ENCODE measurements at regions not wholly inside any gene's neighbourhood (a gene's known extent, or its start where the extent isn't known, plus 50 kb on each side); places are given as distances from the start of the nearest gene placed in this dataset.

DNA sequence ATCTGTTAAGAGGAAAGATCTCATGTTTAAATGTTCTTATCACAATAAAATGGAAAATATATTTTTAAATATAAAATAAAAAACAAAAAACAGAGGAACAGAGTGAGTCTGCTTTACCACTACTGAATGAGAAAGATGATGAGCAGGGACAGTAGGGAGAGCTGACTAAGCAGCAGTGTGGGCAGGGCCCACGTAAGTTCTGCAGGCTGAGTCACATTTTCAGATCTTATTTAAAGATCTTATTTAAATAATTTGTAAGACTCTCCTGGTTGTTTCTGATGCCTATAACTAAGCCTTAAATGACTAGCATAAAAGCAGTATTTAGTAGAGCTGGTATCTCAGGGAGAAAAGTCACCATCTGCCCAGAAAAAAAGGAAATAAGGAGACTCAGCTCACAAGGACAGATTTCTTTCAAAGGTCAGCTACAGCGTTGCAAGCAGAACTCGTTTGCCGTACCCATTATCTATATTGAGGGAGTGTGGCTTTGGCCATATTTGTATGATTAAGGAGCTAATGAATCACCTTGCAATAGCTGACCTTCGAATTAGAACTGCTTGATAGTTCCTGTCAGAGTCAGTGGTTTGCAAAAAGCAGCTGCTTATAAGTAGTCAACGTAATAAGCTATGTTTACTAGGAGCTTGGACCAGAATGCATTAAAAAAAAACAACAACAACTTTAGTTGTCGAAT lies 322.1 kb upstream of the CHAC2 start:
- peak; percentile 30 for DNase-seq (ENCODE audit: low read depth)

DNA sequence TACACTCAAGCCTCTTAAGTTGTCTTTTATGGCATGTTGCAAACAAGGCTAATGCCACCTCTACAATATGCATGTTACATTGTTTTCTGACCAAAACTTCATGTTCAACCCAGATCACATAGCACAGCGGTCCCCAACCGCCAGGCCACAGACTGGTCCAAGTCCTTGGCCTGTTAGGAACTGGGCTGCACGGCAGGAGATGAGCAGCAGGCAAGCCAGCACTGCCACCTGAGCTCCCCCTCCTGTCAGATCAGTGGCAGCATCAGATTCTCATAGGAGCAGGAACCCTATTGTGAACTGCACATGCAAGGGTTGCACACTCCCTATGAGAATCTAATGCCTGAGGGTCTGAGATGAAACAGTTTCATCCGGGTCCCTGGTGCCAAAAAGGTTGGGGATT lies 324.8 kb upstream of the CHAC2 start:
- no peak for DNase-seq (ENCODE audit: low read depth)

DNA sequence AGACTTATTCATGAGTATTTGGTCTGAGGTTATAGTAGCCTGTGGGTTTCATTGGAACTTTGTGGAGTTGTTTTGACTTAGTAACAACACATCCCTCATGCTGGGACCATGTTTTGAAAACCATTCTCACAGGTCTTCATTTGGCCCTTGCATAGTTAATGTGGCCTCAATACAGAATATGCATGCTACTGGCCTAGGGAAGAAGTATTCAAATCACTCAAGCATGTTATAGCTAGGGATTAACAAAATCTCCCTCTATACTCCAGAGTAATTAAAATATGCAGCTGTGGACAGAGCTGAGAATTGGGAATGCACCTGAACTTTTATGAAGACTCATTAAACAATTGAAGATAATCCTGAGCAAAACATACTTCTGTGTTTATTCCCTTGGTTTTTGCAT lies 325.5 kb upstream of the CHAC2 start:
- DNase-seq (ENCODE audit: low read depth) = no peak

DNA sequence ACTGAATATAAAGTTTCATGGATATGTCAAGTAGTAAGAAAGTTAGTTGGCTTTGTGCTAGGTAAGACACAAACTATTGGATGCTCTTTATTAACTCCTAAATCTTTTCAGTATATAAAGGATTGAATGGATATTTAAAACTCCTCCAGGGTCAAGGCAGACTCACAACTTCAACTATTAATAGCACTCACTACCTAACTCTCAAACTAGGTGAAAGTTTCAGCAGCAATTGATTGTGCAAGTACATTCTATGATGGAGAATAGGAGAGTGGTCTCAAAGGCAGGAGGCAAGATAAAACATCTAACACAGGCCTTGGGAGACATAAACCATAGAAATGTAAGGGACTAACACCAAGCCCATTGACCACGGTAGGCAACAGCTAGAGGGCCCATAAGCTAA lies 328.9 kb upstream of the CHAC2 start:
- DNase-seq (ENCODE audit: low read depth) = no peak

GRCh38 chr2:53438100-53438499 lies 329.5 kb upstream of the CHAC2 start:
- no peak for DNase-seq (ENCODE audit: low read depth)

GRCh38 chr2:53437371-53437770 lies 330.2 kb upstream of the CHAC2 start:
- no peak for DNase-seq (ENCODE audit: low read depth)

DNA sequence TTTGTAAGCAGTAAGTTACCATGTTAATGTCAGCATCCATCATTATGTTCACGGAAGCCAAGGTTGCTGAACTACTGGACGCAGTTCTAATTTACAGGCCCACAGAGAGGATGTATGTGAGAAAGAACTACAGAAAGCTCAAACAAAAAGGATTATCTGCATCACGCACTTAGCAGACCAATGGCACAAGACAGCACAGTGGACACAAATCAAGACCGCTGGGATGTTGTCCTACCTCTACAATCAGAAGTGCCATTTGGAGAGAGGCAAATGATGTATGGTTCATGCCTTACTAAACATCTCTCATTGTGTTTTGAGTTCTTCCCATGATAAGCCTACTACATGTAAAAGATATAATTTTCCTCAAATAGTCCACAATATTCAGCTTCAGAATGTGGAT lies 330.7 kb upstream of the CHAC2 start:
- DNase-seq (ENCODE audit: low read depth) = no peak

- DNase-seq (ENCODE audit: low read depth) = no peak
These were observed 332.0 kb upstream of the CHAC2 start for GRCh38 chr2:53435610-53436009.

GRCh38 chr2:53434466-53434865 lies 333.1 kb upstream of the CHAC2 start:
- no peak for DNase-seq (ENCODE audit: low read depth)

- no peak for DNase-seq (ENCODE audit: low read depth)
These were observed 334.7 kb upstream of the CHAC2 start for GRCh38 chr2:53432936-53433335.

DNA sequence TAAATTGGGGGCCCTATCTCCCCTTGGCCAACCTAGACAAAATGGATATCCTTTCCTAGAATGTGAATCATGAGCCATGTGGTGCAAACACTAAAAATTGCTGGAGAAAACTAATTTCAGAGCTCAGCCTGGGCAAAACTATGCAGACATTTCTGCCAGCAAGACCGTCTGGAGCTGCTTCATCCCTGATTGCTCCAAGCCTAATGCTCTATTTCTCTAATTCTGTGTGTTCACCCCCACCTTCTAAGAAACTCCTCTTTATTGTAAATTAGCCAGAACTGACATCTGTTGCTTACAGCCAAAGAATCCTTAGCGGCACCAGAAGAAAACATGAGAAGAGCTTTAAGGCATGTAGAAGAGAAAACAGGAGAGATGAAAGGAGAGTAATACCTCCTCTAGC lies 337.7 kb upstream of the CHAC2 start:
- DNase-seq (ENCODE audit: low read depth) = no peak

DNA sequence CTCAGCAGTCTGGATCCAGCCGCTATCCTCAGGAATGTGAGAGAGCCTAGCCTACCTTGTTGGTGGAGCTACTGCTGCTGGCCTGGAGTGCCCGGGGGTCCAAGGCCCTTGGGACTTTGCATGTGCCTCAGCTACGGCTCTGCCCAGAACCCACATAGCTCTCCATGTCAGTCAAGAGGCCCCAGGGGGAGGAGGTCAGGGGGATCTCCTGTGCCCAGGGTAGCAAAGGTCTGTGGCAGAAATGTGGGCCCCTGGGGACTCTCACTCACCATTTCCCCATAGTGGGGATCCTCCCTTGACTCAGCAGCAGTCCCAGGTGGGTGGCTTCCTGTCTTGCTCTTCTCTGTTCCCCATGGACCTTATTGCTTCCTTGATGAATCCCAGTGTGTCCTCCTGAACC lies 342.7 kb upstream of the CHAC2 start:
- no peak for DNase-seq (ENCODE audit: low read depth)

DNA sequence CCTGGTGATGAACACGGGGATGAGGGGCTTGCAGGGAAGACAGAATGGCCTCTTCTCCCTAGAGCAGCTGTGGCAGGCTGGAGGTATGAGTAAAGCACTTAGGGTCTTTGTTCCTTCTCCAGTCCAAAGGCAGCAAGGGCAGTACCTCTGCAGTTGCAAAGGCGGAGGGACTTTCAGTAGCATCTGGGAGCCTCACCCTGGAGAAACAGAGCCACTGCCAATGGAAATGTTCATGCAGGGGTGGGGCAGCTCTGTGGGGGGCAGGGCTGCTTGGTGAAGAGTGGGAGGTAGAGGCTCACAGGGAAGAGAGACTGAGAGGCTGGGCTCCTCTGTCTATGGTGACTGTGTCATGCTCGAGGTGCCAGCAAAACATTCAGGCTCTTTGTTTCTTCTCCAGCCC lies 344.1 kb upstream of the CHAC2 start:
- DNase-seq (ENCODE audit: low read depth) = no peak

DNA sequence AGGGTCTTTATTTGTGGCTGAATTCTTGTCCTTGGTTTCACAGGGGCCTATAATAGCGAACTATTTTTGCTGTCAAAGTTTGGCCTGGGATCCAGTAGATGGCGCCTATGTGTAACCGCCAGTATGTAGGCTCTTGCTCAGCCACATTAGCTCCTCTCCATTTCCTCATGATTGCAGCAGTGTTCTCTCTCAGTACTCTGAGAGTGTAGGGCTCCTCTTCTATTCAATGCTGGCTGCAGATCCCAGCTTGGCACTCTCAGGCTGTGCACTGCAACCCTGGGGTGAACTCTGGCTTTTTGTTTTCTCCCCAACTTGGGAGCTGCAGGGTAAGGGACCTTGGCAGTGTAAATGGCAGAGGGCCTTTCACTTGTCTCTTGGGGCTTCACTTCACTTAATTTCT lies 344.6 kb upstream of the CHAC2 start:
- peak; percentile 29 for DNase-seq (ENCODE audit: low read depth)

DNA sequence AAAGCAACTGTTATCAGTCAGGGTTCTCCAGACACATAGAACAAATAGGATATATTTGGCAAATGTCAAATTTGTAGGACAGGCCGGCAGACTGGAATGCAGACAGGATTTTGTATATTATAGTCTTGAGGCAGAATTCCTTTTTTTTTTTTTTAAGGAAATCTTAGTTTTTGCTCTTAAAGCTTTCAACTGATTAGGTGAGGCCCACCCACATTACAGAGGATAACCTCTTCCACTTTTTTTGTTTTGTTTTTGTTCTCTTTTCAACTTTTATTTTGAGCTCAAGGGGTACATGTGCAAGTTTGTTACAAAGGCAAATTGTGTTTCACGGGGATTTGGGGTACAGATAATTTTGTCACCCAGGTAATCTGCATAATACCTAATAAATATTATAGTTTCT lies 350.2 kb upstream of the CHAC2 start:
- DNase-seq (ENCODE audit: low read depth) = no peak

- no peak for DNase-seq (ENCODE audit: low read depth)
These were observed 360.1 kb upstream of the CHAC2 start for GRCh38 chr2:53407363-53408080.

DNA sequence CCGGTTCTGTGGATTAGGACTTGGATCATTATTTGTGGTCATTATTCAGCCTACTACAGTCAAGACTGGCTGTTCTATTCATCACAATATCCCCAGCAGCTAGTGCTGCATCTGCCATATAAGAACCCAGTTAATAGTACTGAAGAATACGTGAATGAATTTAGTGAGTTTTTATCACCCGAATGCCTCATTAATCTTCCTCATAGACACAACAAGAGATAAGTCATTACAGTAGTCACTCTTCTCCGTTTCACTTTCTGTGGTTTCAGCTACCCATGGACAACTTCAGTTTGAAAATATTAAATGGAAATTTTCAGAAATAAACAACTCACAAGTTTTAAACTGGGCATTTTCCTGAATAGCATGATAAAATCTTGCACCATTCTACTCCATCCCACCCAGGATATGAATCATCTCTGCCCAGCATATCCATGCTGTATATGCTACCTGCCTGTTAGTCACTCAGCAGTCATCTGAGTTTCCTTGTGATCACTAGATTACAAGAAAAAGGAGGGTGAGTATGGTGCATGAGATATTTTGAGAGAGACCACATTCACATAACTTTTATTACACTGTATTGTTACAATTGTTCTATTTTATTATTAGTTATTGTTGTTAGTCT lies 363.7 kb upstream of the CHAC2 start:
- DNase-seq (ENCODE audit: low read depth) = peak; percentile 34

GRCh38 chr2:53397085-53397484 lies 370.5 kb upstream of the CHAC2 start:
- no peak for DNase-seq (ENCODE audit: low read depth)

- DNase-seq (ENCODE audit: low read depth) = no peak
These were observed 386.3 kb upstream of the CHAC2 start for GRCh38 chr2:53381271-53381670.

DNA sequence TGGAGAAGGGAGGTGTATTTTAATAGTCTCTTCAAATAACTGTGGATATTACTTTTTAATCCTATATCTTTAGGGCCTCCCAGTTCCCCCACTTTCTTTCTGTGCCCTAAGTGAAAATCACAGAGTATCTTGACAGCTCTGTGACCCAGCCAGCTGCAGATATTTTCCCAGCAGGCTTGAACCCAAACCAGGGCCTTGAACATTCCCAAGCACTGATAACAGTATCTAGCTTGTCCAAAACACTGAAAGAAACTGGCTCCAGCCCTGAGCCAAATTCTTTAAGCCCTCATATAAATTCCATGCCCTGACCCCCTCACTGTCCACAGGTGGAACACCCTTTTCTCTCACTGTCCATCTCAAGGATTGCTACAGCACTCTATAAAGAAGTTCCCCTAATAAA lies 388.1 kb upstream of the CHAC2 start:
- no peak for DNase-seq (ENCODE audit: low read depth)

GRCh38 chr2:53378791-53379190 lies 388.8 kb upstream of the CHAC2 start:
- DNase-seq (ENCODE audit: low read depth) = no peak

- DNase-seq (ENCODE audit: low read depth) = no peak
These were observed 394.5 kb upstream of the CHAC2 start for GRCh38 chr2:53373126-53373525.

DNA sequence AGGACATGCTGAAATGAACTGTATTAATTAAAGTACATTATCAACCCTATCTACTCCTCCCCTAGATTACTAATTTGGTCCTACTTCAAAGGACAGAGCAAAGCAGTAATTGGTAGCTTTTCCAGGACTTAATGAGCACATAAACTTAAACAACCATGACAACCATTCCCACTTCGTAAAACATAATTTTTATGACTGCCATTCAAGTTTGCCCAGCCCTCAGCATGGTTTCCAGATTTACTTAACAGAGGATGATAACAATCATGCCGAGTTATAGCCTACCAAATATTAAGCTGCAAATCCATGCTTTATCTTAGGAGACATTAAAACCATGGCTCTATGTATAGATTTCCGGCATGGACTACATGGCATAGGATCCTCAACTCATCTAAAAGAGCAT lies 401.1 kb upstream of the CHAC2 start:
- DNase-seq (ENCODE audit: low read depth) = no peak

- DNase-seq (ENCODE audit: low read depth) = no peak
These were observed 404.7 kb upstream of the CHAC2 start for GRCh38 chr2:53362934-53363333.

Measured in stromal cell of bone marrow (primary cell).